Esophagus muscularis mucosa (tissue), 3 donors: ENCODE measurements at regions not wholly inside any gene's neighbourhood (a gene's known extent, or its start where the extent isn't known, plus 50 kb on each side); places are given as distances from the start of the nearest gene placed in this dataset.

Experiments used
- CTCF ChIP-seq, 3 experiments: fragments of 200-600 bp in 2 of 3; fragments of 450-650 bp in 1 of 3; sonication (generic) in 2 of 3; IDR thresholded peaks; one replicate each; pipeline ENCODE4 v1.5.1; 2017 to 2019; ENCODE audit warnings: antibody characterized with exemption in 3 of 3, mild to moderate bottlenecking in 2 of 3, moderate library complexity in 1 of 3
- POLR2A ChIP-seq: fragments of 450-650 bp; IDR thresholded peaks from one replicate; pipeline ENCODE4 v1.6.1; 2017; ENCODE audit warnings: antibody characterized with exemption, moderate library complexity, mild to moderate bottlenecking, low read depth
- POLR2AphosphoS5 ChIP-seq, 2 donors: sonication (generic); formaldehyde crosslinking; IDR thresholded peaks; one replicate each; pipeline ENCODE4 v1.6.1; 2017; ENCODE audit warnings: antibody characterized with exemption in 2 of 2

- TF ChIP-seq CTCF (IDR thresholded peaks at IDR 0.05), result no peak
- TF ChIP-seq POLR2A, result no peak
- no peak for TF ChIP-seq POLR2AphosphoS5 (IDR thresholded peaks at IDR 0.05)
These were observed 703.1 kb downstream of the BRD1 start for GRCh38 chr22:49124608-49125007.
